Mesendoderm (in vitro differentiated cells): ENCODE measurements at regions not wholly inside any gene's neighbourhood (a gene's known extent, or its start where the extent isn't known, plus 50 kb on each side); places are given as distances from the start of the nearest gene placed in this dataset.

Experiments
- DNase-seq: peaks from one replicate; pipeline ENCODE4 v3.0.0; 2013
- H2AK5ac ChIP-seq: 2 replicates; pipeline ENCODE4 v1.6.1; 2013; ENCODE audit warnings: low read length, inconsistent platforms
- H2BK120ac ChIP-seq: 2 replicates; pipeline ENCODE4 v1.6.1; 2013; ENCODE audit warnings: low read depth, mild to moderate bottlenecking, low read length, moderate library complexity, mixed read lengths
- H2BK15ac ChIP-seq: replicated peaks from 2 replicates; pipeline ENCODE4 v1.6.1; 2013; ENCODE audit warnings: low read depth, mild to moderate bottlenecking, moderate library complexity
- H2BK5ac ChIP-seq: 2 replicates; pipeline ENCODE4 v1.6.1; 2013; ENCODE audit warnings: low read length, inconsistent platforms
- H3K18ac ChIP-seq: 2 replicates; pipeline ENCODE4 v1.6.1; 2013; ENCODE audit warnings: mild to moderate bottlenecking, low read length, mixed read lengths
- H3K23ac ChIP-seq: one replicate; pipeline ENCODE4 v1.6.1; 2013; ENCODE audit warnings: low read length
- H3K27ac ChIP-seq: 2 replicates; pipeline ENCODE4 v1.5.1; 2013; ENCODE audit warnings: low read depth, mild to moderate bottlenecking, inconsistent platforms, low read length, moderate library complexity
- H3K27me3 ChIP-seq: 2 replicates; pipeline ENCODE4 v1.6.1; 2013; ENCODE audit warnings: low read length, control low read depth, mild to moderate bottlenecking, inconsistent platforms; ENCODE audit not compliant: insufficient read depth, poor library complexity
- H3K36me3 ChIP-seq: 2 replicates; pipeline ENCODE4 v1.6.1; 2013; ENCODE audit warnings: low read length, inconsistent platforms; ENCODE audit not compliant: control insufficient read depth, insufficient read depth
- H3K4ac ChIP-seq: one replicate; pipeline ENCODE4 v1.6.1; 2013; ENCODE audit warnings: low read depth, mild to moderate bottlenecking, low read length, moderate library complexity
- H3K4me1 ChIP-seq: 2 replicates; pipeline ENCODE4 v1.6.1; 2013; ENCODE audit warnings: low read depth, low read length, inconsistent platforms; ENCODE audit not compliant: control insufficient read depth
- H3K4me2 ChIP-seq: 2 replicates; pipeline ENCODE4 v1.6.1; 2013; ENCODE audit warnings: low read length
- H3K4me3 ChIP-seq: 2 replicates; pipeline ENCODE4 v1.5.1; 2013; ENCODE audit warnings: mild to moderate bottlenecking, low read length
- H3K56ac ChIP-seq: one replicate; pipeline ENCODE4 v1.6.1; 2013; ENCODE audit warnings: low read length
- H3K79me1 ChIP-seq: 2 replicates; pipeline ENCODE4 v1.6.1; 2013; ENCODE audit warnings: low read length, inconsistent platforms
- H3K79me2 ChIP-seq: 2 replicates; pipeline ENCODE4 v1.6.1; 2013; ENCODE audit warnings: mild to moderate bottlenecking, low read length; ENCODE audit not compliant: control insufficient read depth, insufficient read depth
- H3K9ac ChIP-seq: 2 replicates; pipeline ENCODE4 v1.6.1; 2013; ENCODE audit warnings: low read length, inconsistent platforms
- H4K5ac ChIP-seq: one replicate; pipeline ENCODE4 v1.6.1; 2013; ENCODE audit warnings: low read length
- H4K8ac ChIP-seq: one replicate; pipeline ENCODE4 v1.6.1; 2013; ENCODE audit warnings: low read depth, mild to moderate bottlenecking, control low read depth, low read length, moderate library complexity
- WGBS: extraction: QIAGEN DNeasy Blood & Tissue Kit; methylation state at CpG from one replicate; pipeline ENCODE4 v1.1.7; 2013; ENCODE audit warnings: low lambda C conversion rate, missing lambda C conversion rate; ENCODE audit not compliant: insufficient coverage; ENCODE audit errors: extremely low coverage; 5-methylcytosine and 5-hydroxymethylcytosine counted together

DNA sequence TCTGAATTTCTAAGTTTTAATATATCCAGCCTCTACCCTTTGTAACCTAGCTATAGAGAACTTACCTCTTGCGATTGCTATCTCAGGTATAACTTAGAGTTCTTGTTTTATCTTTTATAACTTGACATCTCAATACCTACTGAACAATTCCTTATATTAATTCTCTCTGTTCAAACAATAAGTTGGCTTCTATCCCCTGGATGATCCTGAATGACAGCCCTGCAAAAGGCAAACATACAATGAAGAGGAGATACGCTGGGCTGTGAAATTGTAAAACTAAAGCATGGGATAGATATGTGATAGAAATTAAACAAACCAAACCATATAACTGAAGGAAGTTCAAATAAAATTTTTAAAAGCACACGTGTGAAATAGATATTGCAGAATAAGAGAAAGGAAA is 513.6 kb upstream of the PTCHD4 start:
- Histone ChIP-seq H2BK5ac (no peak overlapping the region), H4K5ac (no peak overlapping the region), H3K56ac (no peak overlapping the region), H3K79me1 (no peaks in the 10 kb centered on the region), H3K4me2 (no peak overlapping the region), H3K23ac (no peak overlapping the region), H2AK5ac (no peak overlapping the region), H2BK120ac (no peak overlapping the region), H3K18ac (no peak overlapping the region), H3K4ac (no peak overlapping the region), H3K27me3 (no peaks in the 10 kb centered on the region), H3K9ac (no peak overlapping the region), H3K36me3 (no peaks in the 10 kb centered on the region), H2BK15ac (no peak overlapping the region), H4K8ac (no peak overlapping the region), H3K27ac (no peak overlapping the region), H3K4me1 (no peaks in the 10 kb centered on the region), H3K4me3 (no peak overlapping the region), H3K79me2 (no peaks in the 10 kb centered on the region)
- WGBS = 100% methylated on average over 1 of the region's 3 CpGs
- no peak for DNase-seq

DNA sequence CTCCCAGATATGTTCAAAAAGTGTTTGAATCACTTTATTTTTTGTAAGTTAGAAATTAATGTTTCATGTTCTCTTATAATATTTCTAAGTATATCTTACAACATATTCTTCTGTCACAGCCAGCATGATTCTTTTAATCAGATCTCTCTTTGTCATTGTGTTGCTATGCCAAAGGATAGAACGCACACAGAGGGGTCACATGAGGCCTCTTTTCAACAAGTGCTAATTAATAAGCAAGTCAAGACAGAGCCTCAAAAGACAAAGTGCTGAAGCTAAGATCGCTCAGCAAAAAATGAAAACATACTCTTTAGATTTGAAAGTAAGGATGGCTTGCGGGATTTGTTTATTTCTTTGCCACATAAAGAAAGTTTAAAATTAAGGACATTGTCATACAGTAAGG is 508.8 kb upstream of the PTCHD4 start:
- no peak overlapping the region for H3K4me2 ChIP-seq
- no peak overlapping the region for H3K18ac ChIP-seq
- no peak overlapping the region for H2BK120ac ChIP-seq
- H3K36me3 ChIP-seq = no peaks in the 10 kb centered on the region
- no peak overlapping the region for H4K5ac ChIP-seq
- no peak overlapping the region for H3K23ac ChIP-seq
- H3K27ac ChIP-seq = no peak overlapping the region
- H3K4me3 ChIP-seq = no peak overlapping the region
- no peaks in the 10 kb centered on the region for H3K79me2 ChIP-seq
- no peak overlapping the region for H2BK5ac ChIP-seq
- H3K79me1 ChIP-seq = no peaks in the 10 kb centered on the region
- H4K8ac ChIP-seq = no peak overlapping the region
- no peak for DNase-seq
- H2BK15ac ChIP-seq = no peak overlapping the region
- no peak overlapping the region for H3K9ac ChIP-seq
- no CpG with 5 or more reads among the region's 3 CpGs for WGBS
- no peaks in the 10 kb centered on the region for H3K27me3 ChIP-seq
- no peak overlapping the region for H2AK5ac ChIP-seq
- no peak overlapping the region for H3K4ac ChIP-seq
- no peak overlapping the region for H3K56ac ChIP-seq
- no peaks in the 10 kb centered on the region for H3K4me1 ChIP-seq

DNA sequence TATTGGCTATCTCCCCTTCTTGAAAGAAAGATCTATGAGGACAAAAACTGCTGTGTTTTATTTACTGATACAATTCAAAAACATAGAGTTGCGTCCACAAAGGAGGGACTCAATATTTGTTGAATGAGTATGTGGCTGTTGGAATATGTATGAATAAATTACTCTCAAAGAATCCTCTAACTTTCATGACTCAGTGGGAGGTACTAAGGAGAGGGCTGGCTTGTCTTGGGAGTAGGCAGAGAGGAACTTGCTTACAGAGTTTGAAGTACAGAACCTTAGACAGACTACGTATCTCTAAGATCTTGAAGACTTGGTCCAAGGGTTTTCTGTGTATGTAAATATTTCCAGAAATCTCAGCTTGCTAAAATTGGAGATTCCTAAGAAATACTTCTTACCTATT is 504.0 kb upstream of the PTCHD4 start:
- H3K79me2 ChIP-seq = no peaks in the 10 kb centered on the region
- no peak overlapping the region for H3K4me3 ChIP-seq
- H3K4ac ChIP-seq = no peak overlapping the region
- H2AK5ac ChIP-seq = no peak overlapping the region
- no peaks in the 10 kb centered on the region for H3K79me1 ChIP-seq
- no peak for DNase-seq
- H2BK15ac ChIP-seq = no peak overlapping the region
- H3K4me2 ChIP-seq = no peak overlapping the region
- H3K9ac ChIP-seq = no peak overlapping the region
- no peaks in the 10 kb centered on the region for H3K36me3 ChIP-seq
- H2BK5ac ChIP-seq = no peak overlapping the region
- H2BK120ac ChIP-seq = no peak overlapping the region
- H3K27ac ChIP-seq = no peak overlapping the region
- H3K23ac ChIP-seq = no peak overlapping the region
- H4K8ac ChIP-seq = no peak overlapping the region
- H4K5ac ChIP-seq = no peak overlapping the region
- H3K18ac ChIP-seq = no peak overlapping the region
- H3K4me1 ChIP-seq = no peaks in the 10 kb centered on the region
- no peak overlapping the region for H3K56ac ChIP-seq
- WGBS = no CpG with 5 or more reads among the region's 2 CpGs
- H3K27me3 ChIP-seq = no peaks in the 10 kb centered on the region

DNA sequence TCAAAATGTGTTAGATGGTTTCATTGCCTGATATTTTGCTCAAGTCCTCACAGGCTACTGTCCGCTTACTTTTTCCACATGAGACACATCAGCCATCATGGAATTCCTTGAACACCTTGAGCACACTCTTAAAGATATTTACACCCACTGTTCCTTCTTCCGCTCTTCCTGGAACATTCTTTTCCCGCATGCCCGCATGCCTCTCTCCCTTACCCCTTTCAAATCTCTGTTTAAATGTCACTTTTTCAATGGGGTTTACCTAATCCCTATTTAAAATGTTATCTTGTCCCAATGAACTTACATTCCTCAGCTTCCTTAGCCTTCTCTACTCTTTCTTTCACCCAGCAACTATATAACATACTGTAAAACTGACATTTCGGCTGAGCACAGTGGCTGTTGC is 503.3 kb upstream of the PTCHD4 start:
- H3K27ac ChIP-seq = no peak overlapping the region
- H3K79me1 ChIP-seq = no peaks in the 10 kb centered on the region
- no peaks in the 10 kb centered on the region for H3K79me2 ChIP-seq
- H3K18ac ChIP-seq = no peak overlapping the region
- no peak overlapping the region for H2BK5ac ChIP-seq
- H3K4ac ChIP-seq = no peak overlapping the region
- no peak overlapping the region for H2BK15ac ChIP-seq
- H2AK5ac ChIP-seq = no peak overlapping the region
- H3K27me3 ChIP-seq = no peaks in the 10 kb centered on the region
- H4K8ac ChIP-seq = no peak overlapping the region
- H2BK120ac ChIP-seq = no peak overlapping the region
- WGBS = no CpG with 5 or more reads among the region's 5 CpGs
- DNase-seq = peak; percentile 18
- H3K4me2 ChIP-seq = no peak overlapping the region
- no peak overlapping the region for H4K5ac ChIP-seq
- H3K9ac ChIP-seq = no peak overlapping the region
- H3K36me3 ChIP-seq = no peaks in the 10 kb centered on the region
- no peak overlapping the region for H3K56ac ChIP-seq
- H3K23ac ChIP-seq = no peak overlapping the region
- no peak overlapping the region for H3K4me3 ChIP-seq
- H3K4me1 ChIP-seq = no peaks in the 10 kb centered on the region

GRCh38 chr6:48613231-48613949 is 502.4 kb upstream of the PTCHD4 start:
- Histone ChIP-seq H3K4me3 (no peak overlapping the region), H4K8ac (no peak overlapping the region), H3K79me2 (no peaks in the 10 kb centered on the region), H3K79me1 (no peaks in the 10 kb centered on the region), H4K5ac (no peak overlapping the region), H3K27ac (no peak overlapping the region), H2AK5ac (no peak overlapping the region), H3K4me2 (no peak overlapping the region), H2BK15ac (no peak overlapping the region), H3K36me3 (no peaks in the 10 kb centered on the region), H3K23ac (no peak overlapping the region), H3K4ac (no peak overlapping the region), H3K4me1 (no peaks in the 10 kb centered on the region), H2BK120ac (no peak overlapping the region), H3K9ac (no peak overlapping the region), H3K27me3 (no peaks in the 10 kb centered on the region), H2BK5ac (no peak overlapping the region), H3K56ac (no peak overlapping the region), H3K18ac (no peak overlapping the region)
- no CpG with 5 or more reads among the region's 5 CpGs for WGBS
- peak; percentile 10 for DNase-seq

DNA sequence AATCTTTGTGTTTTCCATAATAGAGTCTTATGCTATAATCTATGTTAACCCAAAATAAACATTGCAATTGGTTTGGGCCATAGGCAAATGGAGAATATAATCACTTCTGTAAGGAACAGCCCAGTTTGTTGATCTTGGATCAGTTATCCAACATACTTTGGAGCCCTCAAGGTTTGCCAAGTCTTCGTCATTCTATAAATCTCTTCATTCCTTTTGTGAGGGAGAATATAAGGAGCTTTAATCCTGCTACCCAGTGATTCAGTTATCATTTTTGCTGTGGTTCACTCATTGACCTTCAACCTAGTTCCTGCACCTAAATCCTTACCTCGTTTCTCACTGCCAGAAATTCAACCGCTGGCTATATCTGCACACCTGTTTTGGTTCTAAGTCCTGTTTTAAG is 500.3 kb upstream of the PTCHD4 start:
- no peak overlapping the region for H3K9ac ChIP-seq

More for the DNA sequence above, 500.3 kb upstream of the PTCHD4 start:
- Histone ChIP-seq H3K27me3 (no peaks in the 10 kb centered on the region), H3K27ac (no peak overlapping the region), H3K4me1 (no peaks in the 10 kb centered on the region), H3K56ac (no peak overlapping the region), H3K79me1 (no peaks in the 10 kb centered on the region), H3K23ac (no peak overlapping the region), H3K18ac (no peak overlapping the region), H3K4me2 (no peak overlapping the region), H2AK5ac (no peak overlapping the region), H2BK120ac (no peak overlapping the region), H3K79me2 (no peaks in the 10 kb centered on the region), H4K5ac (no peak overlapping the region), H3K4ac (no peak overlapping the region), H3K36me3 (no peaks in the 10 kb centered on the region), H2BK15ac (no peak overlapping the region), H4K8ac (no peak overlapping the region), H2BK5ac (no peak overlapping the region), H3K4me3 (no peak overlapping the region)
- no CpG with 5 or more reads among the region's 3 CpGs for WGBS
- DNase-seq = no peak
